PFSK-1 (cell line): ENCODE measurements at regions not wholly inside any gene's neighbourhood (a gene's known extent, or its start where the extent isn't known, plus 50 kb on each side); places are given as distances from the start of the nearest gene placed in this dataset.

Experiments
- FOXP2 ChIP-seq: optimal IDR thresholded peaks from 2 replicates; pipeline ENCODE3; 2011; ENCODE audit warnings: borderline replicate concordance, control low read depth, inconsistent platforms; ENCODE audit not compliant: insufficient read depth; ENCODE audit errors: extremely low read length, extremely low read depth
- POLR2AphosphoS5 ChIP-seq: IDR thresholded peaks from 2 replicates; pipeline ENCODE4 v1.6.1; 2012; ENCODE audit warnings: low read depth, mild to moderate bottlenecking, control low read depth, low read length, moderate library complexity
- SIN3A ChIP-seq: IDR thresholded peaks from 2 replicates; pipeline ENCODE4 v1.6.1; 2012; ENCODE audit warnings: mild to moderate bottlenecking, low read length, moderate library complexity, borderline replicate concordance; ENCODE audit not compliant: insufficient read depth
- TF ChIP-seq, protein P1 (sequence below), 2 experiments: IDR thresholded peaks; 2 replicates each; pipeline versions ENCODE4 v1.6.1 to v1.8.0; 2011 to 2012; ENCODE audit warnings: low read depth in 2 of 2, low read length in 2 of 2, control low read depth in 1 of 2, inconsistent platforms in 1 of 2, mild to moderate bottlenecking in 1 of 2, moderate library complexity in 1 of 2; ENCODE audit not compliant: insufficient read depth in 1 of 2

DNA sequence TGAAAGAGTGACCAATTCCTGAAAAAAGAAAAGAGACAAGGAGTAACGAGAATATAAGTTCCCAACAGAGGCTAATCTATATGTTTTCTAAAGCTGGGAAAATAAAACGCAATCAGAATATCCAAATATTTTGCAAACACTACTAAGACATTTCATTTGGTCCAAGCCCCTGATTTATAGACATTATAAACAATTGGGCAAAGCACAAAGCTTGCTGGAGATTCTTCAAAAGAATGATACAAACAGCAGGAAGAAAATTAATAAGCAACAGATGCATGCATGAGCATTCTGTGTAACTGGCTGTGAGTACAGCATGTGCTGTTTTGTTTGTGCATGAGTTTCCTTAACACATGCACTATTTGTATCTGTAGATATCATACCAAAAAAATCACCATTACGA lies 552.9 kb downstream of the LTN1 start:
- TF ChIP-seq POLR2AphosphoS5 (no peak), SIN3A (no peak), FOXP2 (no peak)
- TF ChIP-seq, protein P1, sequence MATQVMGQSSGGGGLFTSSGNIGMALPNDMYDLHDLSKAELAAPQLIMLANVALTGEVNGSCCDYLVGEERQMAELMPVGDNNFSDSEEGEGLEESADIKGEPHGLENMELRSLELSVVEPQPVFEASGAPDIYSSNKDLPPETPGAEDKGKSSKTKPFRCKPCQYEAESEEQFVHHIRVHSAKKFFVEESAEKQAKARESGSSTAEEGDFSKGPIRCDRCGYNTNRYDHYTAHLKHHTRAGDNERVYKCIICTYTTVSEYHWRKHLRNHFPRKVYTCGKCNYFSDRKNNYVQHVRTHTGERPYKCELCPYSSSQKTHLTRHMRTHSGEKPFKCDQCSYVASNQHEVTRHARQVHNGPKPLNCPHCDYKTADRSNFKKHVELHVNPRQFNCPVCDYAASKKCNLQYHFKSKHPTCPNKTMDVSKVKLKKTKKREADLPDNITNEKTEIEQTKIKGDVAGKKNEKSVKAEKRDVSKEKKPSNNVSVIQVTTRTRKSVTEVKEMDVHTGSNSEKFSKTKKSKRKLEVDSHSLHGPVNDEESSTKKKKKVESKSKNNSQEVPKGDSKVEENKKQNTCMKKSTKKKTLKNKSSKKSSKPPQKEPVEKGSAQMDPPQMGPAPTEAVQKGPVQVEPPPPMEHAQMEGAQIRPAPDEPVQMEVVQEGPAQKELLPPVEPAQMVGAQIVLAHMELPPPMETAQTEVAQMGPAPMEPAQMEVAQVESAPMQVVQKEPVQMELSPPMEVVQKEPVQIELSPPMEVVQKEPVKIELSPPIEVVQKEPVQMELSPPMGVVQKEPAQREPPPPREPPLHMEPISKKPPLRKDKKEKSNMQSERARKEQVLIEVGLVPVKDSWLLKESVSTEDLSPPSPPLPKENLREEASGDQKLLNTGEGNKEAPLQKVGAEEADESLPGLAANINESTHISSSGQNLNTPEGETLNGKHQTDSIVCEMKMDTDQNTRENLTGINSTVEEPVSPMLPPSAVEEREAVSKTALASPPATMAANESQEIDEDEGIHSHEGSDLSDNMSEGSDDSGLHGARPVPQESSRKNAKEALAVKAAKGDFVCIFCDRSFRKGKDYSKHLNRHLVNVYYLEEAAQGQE (IDR thresholded peaks at IDR 0.05; ENCODE audit: insufficient read depth in 1 of 2, low read depth in 2 of 2, low read length in 2 of 2): no peak
